ENCODE measurements at regions not wholly inside any gene's neighbourhood (a gene's known extent, or its start where the extent isn't known, plus 50 kb on each side); places are given as distances from the start of the nearest gene placed in this dataset.
"Not testable (repeated sequence)": the region's sequence is repeated elsewhere in the genome, so short reads cannot be mapped to it uniquely, and the experiment has no call there.

- no peaks in the 10 kb centered on the region for H3K27me3 ChIP-seq (ENCODE audit: control insufficient read depth in 3 of 3, insufficient read depth in 3 of 3, low read length in 3 of 3)
- no peak overlapping the region for H3K4me3 ChIP-seq (ENCODE audit: low read depth in 1 of 3, low read length in 3 of 3)
- no peak for FAIRE-seq
- H3K27ac ChIP-seq (ENCODE audit: low read depth in 1 of 3, low read length in 2 of 3), result no peak overlapping the region
- WGBS, 3 donors, result 84 to 92% (median 87%) methylated on average over 5 of the region's 5 CpGs
- no peaks in the 10 kb centered on the region for H3K4me1 ChIP-seq (ENCODE audit: control insufficient read depth in 3 of 3, insufficient read depth in 2 of 3, low read depth in 1 of 3, low read length in 2 of 3)
- no peak for DNase-seq
- H3K9me3 ChIP-seq (ENCODE audit: control insufficient read depth in 2 of 2, insufficient read depth in 1 of 2, low read depth in 1 of 2, low read length in 1 of 2), result no peaks in the 10 kb centered on the region
- H3K36me3 ChIP-seq (ENCODE audit: control insufficient read depth in 3 of 3, insufficient read depth in 2 of 3, low read depth in 1 of 3, low read length in 3 of 3), result no peaks in the 10 kb centered on the region
Observed at GRCh38 chr4:26183017-26183416, 137.8 kb upstream of the RBPJ start.

- no peak for FAIRE-seq
Observed at GRCh38 chr4:26185436-26185835, 135.4 kb upstream of the RBPJ start.

GRCh38 chr4:26191353-26191752 is 129.5 kb upstream of the RBPJ start:
- peak; percentile 92 to 97 for DNase-seq
- peak overlapping the region; percentile 46 to 81 (median 54) for H3K27ac ChIP-seq (ENCODE audit: low read depth in 1 of 3, low read length in 2 of 3)

More at GRCh38 chr4:26185436-26185835, 135.4 kb upstream of the RBPJ start:
- Histone ChIP-seq H3K27ac (ENCODE audit: low read depth in 1 of 3, low read length in 2 of 3) (no peak overlapping the region), H3K4me1 (ENCODE audit: control insufficient read depth in 3 of 3, insufficient read depth in 2 of 3, low read depth in 1 of 3, low read length in 2 of 3) (no peaks in the 10 kb centered on the region), H3K36me3 (ENCODE audit: control insufficient read depth in 3 of 3, insufficient read depth in 2 of 3, low read depth in 1 of 3, low read length in 3 of 3) (no peaks in the 10 kb centered on the region), H3K4me3 (ENCODE audit: low read depth in 1 of 3, low read length in 3 of 3) (no peak overlapping the region), H3K9me3 (ENCODE audit: control insufficient read depth in 2 of 2, insufficient read depth in 1 of 2, low read depth in 1 of 2, low read length in 1 of 2) (no peaks in the 10 kb centered on the region), H3K27me3 (ENCODE audit: control insufficient read depth in 3 of 3, insufficient read depth in 3 of 3, low read length in 3 of 3) (no peaks in the 10 kb centered on the region)
- DNase-seq, result no peak
- 95 to 97% (median 96%) methylated on average over 7 of the region's 7 CpGs for WGBS, 3 donors

DNA sequence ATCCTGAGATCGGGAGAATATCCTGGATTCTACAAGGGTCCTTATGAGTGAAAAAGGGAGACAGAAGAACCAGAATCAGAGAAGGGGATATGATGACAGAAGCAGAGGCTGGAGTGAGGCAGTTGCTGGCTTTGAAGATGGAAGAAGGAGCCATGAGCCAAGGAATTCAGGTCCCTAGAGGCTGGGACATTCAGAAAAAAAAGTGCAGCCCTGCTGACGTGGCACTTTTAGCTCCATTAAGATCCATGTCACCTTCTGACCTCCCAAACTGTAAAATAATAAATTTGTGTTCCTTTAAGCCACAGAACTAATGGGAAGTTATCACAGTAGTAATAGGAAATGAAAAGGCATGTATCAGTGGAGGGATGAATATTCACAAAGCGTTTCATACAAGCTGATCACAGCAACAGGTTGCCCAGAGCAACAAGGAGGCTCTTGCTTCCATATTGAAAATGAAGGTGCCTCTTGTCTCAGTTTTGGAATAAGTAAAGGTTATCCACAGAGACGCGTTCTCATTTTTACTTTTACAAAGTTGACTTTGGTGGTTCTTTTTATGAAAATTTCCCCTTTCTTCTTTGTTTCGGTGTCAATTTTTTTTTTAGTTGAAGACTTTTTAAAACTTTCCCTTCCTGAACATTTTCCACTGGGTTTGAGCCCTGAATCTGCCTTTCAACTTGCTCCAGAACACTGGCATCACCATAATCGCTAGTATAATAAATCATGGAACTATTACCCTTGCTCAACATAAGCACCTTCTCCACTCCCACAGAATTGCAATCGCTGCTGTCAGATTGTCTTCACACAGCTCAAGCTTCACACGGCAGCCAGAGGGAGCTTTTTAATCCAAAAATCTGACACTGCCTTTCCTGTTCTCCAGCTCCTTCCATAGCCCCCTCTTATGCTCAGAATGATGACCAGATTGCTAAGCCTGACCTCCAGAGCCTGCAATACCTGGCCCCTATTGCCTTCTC is 127.6 kb upstream of the RBPJ start:
- no peak for FAIRE-seq

More at GRCh38 chr4:26191353-26191752, 129.5 kb upstream of the RBPJ start:
- Histone ChIP-seq H3K4me3 (ENCODE audit: low read depth in 1 of 3, low read length in 3 of 3) (no peak overlapping the region), H3K9me3 (ENCODE audit: control insufficient read depth in 2 of 2, insufficient read depth in 1 of 2, low read depth in 1 of 2, low read length in 1 of 2) (no peaks in the 10 kb centered on the region), H3K36me3 (ENCODE audit: control insufficient read depth in 3 of 3, insufficient read depth in 2 of 3, low read depth in 1 of 3, low read length in 3 of 3) (no peaks in the 10 kb centered on the region), H3K4me1 (ENCODE audit: control insufficient read depth in 3 of 3, insufficient read depth in 2 of 3, low read depth in 1 of 3, low read length in 2 of 3) (peaks cover 0 to 14% (median 2%) of the 10 kb centered on the region in 3 donors), H3K27me3 (ENCODE audit: control insufficient read depth in 3 of 3, insufficient read depth in 3 of 3, low read length in 3 of 3) (no peaks in the 10 kb centered on the region)
- whole genome bisulfite sequencing, 3 donors, result 16 to 56% (median 42%) methylated on average over 2 of the region's 2 CpGs
- FAIRE-seq, result no peak

DNA sequence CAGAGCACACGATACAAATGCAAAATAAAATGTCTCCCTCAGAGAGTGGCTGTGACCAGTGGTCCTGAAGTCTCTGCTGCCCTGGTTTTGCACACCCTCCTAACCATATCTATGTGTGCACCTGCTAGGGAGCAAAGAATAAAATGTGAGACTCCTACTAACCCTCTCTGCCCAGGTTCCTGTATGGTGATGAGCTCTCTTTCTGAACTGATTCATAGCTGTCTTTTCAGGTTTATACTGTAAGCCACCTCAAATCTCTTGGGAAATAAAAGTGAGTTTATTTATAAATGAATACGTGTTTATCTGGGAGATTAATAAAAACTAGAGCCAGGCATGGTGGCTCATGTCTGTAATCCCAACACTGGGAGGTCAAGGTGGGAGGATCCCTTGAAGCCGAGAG is 126.0 kb upstream of the RBPJ start:
- WGBS, 3 donors, result 85 to 95% (median 88%) methylated on average over 3 of the region's 3 CpGs
- H3K27ac ChIP-seq (ENCODE audit: low read depth in 1 of 3, low read length in 2 of 3), result no peak overlapping the region
- no peak overlapping the region for H3K4me3 ChIP-seq (ENCODE audit: low read depth in 1 of 3, low read length in 3 of 3)
- no peaks in the 10 kb centered on the region for H3K27me3 ChIP-seq (ENCODE audit: control insufficient read depth in 3 of 3, insufficient read depth in 3 of 3, low read length in 3 of 3)
- no peaks in the 10 kb centered on the region for H3K36me3 ChIP-seq (ENCODE audit: control insufficient read depth in 3 of 3, insufficient read depth in 2 of 3, low read depth in 1 of 3, low read length in 3 of 3)
- H3K4me1 ChIP-seq (ENCODE audit: control insufficient read depth in 3 of 3, insufficient read depth in 2 of 3, low read depth in 1 of 3, low read length in 2 of 3), result peaks cover 0 to 14% (median 2%) of the 10 kb centered on the region in 3 donors
- FAIRE-seq, result no peak
- H3K9me3 ChIP-seq (ENCODE audit: control insufficient read depth in 2 of 2, insufficient read depth in 1 of 2, low read depth in 1 of 2, low read length in 1 of 2), result no peaks in the 10 kb centered on the region
- DNase-seq, result no peak

More for the DNA sequence above, 127.6 kb upstream of the RBPJ start:
- 66 to 78% (median 69%) methylated on average over 9 of the region's 9 CpGs for WGBS, 3 donors
- no peak for DNase-seq
- no peaks in the 10 kb centered on the region for H3K9me3 ChIP-seq (ENCODE audit: control insufficient read depth in 2 of 2, insufficient read depth in 1 of 2, low read depth in 1 of 2, low read length in 1 of 2)
- no peak overlapping the region for H3K27ac ChIP-seq (ENCODE audit: low read depth in 1 of 3, low read length in 2 of 3)
- no peaks in the 10 kb centered on the region for H3K36me3 ChIP-seq (ENCODE audit: control insufficient read depth in 3 of 3, insufficient read depth in 2 of 3, low read depth in 1 of 3, low read length in 3 of 3)
- H3K4me3 ChIP-seq (ENCODE audit: low read depth in 1 of 3, low read length in 3 of 3), result no peak overlapping the region
- H3K27me3 ChIP-seq (ENCODE audit: control insufficient read depth in 3 of 3, insufficient read depth in 3 of 3, low read length in 3 of 3), result no peaks in the 10 kb centered on the region
- H3K4me1 ChIP-seq (ENCODE audit: control insufficient read depth in 3 of 3, insufficient read depth in 2 of 3, low read depth in 1 of 3, low read length in 2 of 3), result peaks cover 0 to 14% (median 2%) of the 10 kb centered on the region in 3 donors

GRCh38 chr4:26196567-26196966 is 124.2 kb upstream of the RBPJ start:
- Histone ChIP-seq H3K27me3 (ENCODE audit: control insufficient read depth in 3 of 3, insufficient read depth in 3 of 3, low read length in 3 of 3) (no peaks in the 10 kb centered on the region), H3K36me3 (ENCODE audit: control insufficient read depth in 3 of 3, insufficient read depth in 2 of 3, low read depth in 1 of 3, low read length in 3 of 3) (no peaks in the 10 kb centered on the region), H3K4me1 (ENCODE audit: control insufficient read depth in 3 of 3, insufficient read depth in 2 of 3, low read depth in 1 of 3, low read length in 2 of 3) (peaks cover 0 to 13% (median 2%) of the 10 kb centered on the region in 3 donors), H3K4me3 (ENCODE audit: low read depth in 1 of 3, low read length in 3 of 3) (no peak overlapping the region), H3K27ac (ENCODE audit: low read depth in 1 of 3, low read length in 2 of 3) (no peak overlapping the region), H3K9me3 (ENCODE audit: control insufficient read depth in 2 of 2, insufficient read depth in 1 of 2, low read depth in 1 of 2, low read length in 1 of 2) (no peaks in the 10 kb centered on the region)
- DNase-seq (no peak), FAIRE-seq (no peak)
- WGBS, 3 donors, result 79 to 87% (median 80%) methylated on average over 5 of the region's 5 CpGs

- Histone ChIP-seq H3K36me3 (ENCODE audit: control insufficient read depth in 3 of 3, insufficient read depth in 2 of 3, low read depth in 1 of 3, low read length in 3 of 3) (no peaks in the 10 kb centered on the region), H3K9me3 (ENCODE audit: control insufficient read depth in 2 of 2, insufficient read depth in 1 of 2, low read depth in 1 of 2, low read length in 1 of 2) (no peaks in the 10 kb centered on the region), H3K27ac (ENCODE audit: low read depth in 1 of 3, low read length in 2 of 3) (peak overlapping the region in 1 of 3 donors; percentile 45), H3K4me1 (ENCODE audit: control insufficient read depth in 3 of 3, insufficient read depth in 2 of 3, low read depth in 1 of 3, low read length in 2 of 3) (peaks cover 0 to 6% (median 2%) of the 10 kb centered on the region in 3 donors), H3K27me3 (ENCODE audit: control insufficient read depth in 3 of 3, insufficient read depth in 3 of 3, low read length in 3 of 3) (no peaks in the 10 kb centered on the region), H3K4me3 (ENCODE audit: low read depth in 1 of 3, low read length in 3 of 3) (no peak overlapping the region)
- DNase-seq, result peak in 1 of 2 donors; percentile 41
- no peak for FAIRE-seq
- WGBS, 3 donors, result 63 to 87% (median 73%) methylated on average over 9 of the region's 9 CpGs
Observed at GRCh38 chr4:26197018-26197779, 123.6 kb upstream of the RBPJ start.

GRCh38 chr4:26198931-26199330 is 121.9 kb upstream of the RBPJ start:
- H3K27ac ChIP-seq (ENCODE audit: low read depth in 1 of 3, low read length in 2 of 3); H3K9me3 ChIP-seq (ENCODE audit: control insufficient read depth in 2 of 2, insufficient read depth in 1 of 2, low read depth in 1 of 2, low read length in 1 of 2); H3K36me3 ChIP-seq (ENCODE audit: control insufficient read depth in 3 of 3, insufficient read depth in 2 of 3, low read depth in 1 of 3, low read length in 3 of 3); H3K4me3 ChIP-seq (ENCODE audit: low read depth in 1 of 3, low read length in 3 of 3); FAIRE-seq; DNase-seq; H3K4me1 ChIP-seq (ENCODE audit: control insufficient read depth in 3 of 3, insufficient read depth in 2 of 3, low read depth in 1 of 3, low read length in 2 of 3); H3K27me3 ChIP-seq (ENCODE audit: control insufficient read depth in 3 of 3, insufficient read depth in 3 of 3, low read length in 3 of 3): not testable (repeated sequence)
- 80 to 89% (median 85%) methylated on average over 8 of the region's 8 CpGs for WGBS, 3 donors

All from small intestine (tissue), 7 donors.